Esophagus squamous epithelium (tissue), 4 donors: ENCODE measurements at regions not wholly inside any gene's neighbourhood (a gene's known extent, or its start where the extent isn't known, plus 50 kb on each side); places are given as distances from the start of the nearest gene placed in this dataset.

Experiments used
- POLR2A ChIP-seq, 4 donors: fragments of 450-650 bp; IDR thresholded peaks; one replicate each; pipeline ENCODE4 v1.6.1; 2017; ENCODE audit warnings: antibody characterized with exemption in 4 of 4, mild to moderate bottlenecking in 4 of 4, moderate library complexity in 3 of 4
- TF ChIP-seq, protein P1 (sequence below), 6 experiments: fragments of 450-650 bp in 4 of 6; fragments of 200-600 bp in 2 of 6; sonication (generic) in 2 of 6; IDR thresholded peaks; one replicate each; pipeline ENCODE4 v1.5.1; 2016 to 2019; ENCODE audit warnings: antibody characterized with exemption in 6 of 6, mild to moderate bottlenecking in 4 of 6, moderate library complexity in 4 of 6

DNA sequence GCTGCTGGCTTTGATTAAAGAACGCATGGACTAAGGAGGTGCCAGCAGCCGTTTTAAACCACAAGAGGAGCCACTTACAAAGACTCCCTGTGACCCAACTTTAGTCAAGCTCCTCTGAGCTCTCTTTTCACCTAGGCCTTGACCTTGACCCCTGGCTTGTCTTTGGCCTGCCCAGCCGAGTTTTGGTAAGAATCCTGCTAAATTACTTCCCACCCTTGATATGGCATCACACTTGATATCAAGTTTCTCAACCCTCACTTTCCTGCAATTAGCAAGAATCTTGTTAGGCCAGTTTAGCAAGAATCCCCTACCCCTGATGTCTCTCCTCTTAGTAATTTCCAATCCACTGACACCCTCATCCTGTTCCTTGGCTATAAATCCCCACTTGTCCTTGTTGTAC lies 232.8 kb upstream of the SALL1 start:
- TF ChIP-seq, protein P1, sequence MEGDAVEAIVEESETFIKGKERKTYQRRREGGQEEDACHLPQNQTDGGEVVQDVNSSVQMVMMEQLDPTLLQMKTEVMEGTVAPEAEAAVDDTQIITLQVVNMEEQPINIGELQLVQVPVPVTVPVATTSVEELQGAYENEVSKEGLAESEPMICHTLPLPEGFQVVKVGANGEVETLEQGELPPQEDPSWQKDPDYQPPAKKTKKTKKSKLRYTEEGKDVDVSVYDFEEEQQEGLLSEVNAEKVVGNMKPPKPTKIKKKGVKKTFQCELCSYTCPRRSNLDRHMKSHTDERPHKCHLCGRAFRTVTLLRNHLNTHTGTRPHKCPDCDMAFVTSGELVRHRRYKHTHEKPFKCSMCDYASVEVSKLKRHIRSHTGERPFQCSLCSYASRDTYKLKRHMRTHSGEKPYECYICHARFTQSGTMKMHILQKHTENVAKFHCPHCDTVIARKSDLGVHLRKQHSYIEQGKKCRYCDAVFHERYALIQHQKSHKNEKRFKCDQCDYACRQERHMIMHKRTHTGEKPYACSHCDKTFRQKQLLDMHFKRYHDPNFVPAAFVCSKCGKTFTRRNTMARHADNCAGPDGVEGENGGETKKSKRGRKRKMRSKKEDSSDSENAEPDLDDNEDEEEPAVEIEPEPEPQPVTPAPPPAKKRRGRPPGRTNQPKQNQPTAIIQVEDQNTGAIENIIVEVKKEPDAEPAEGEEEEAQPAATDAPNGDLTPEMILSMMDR (IDR thresholded peaks at IDR 0.05) = no peak
- no peak for TF ChIP-seq POLR2A (IDR thresholded peaks at IDR 0.05)
